Common myeloid progenitor, CD34-positive (primary cell): ENCODE measurements at regions not wholly inside any gene's neighbourhood (a gene's known extent, or its start where the extent isn't known, plus 50 kb on each side); places are given as distances from the start of the nearest gene placed in this dataset.
A peak's percentile ranks its signal among the peaks of the same experiment; 100 is the strongest.

Experiments used
- CTCF ChIA-PET: fragments of 350-600 bp; sonication (Branson Sonifier 250); formaldehyde crosslinking; loops from one replicate; lab custom pipeline; 2021; ENCODE audit warnings: antibody characterized with exemption; lab: Charles Lee
- POLR2A ChIA-PET: fragments of 350-600 bp; sonication (Branson Sonifier 250); formaldehyde crosslinking; loops from one replicate; lab custom pipeline; 2021; ENCODE audit warnings: antibody characterized with exemption; lab: Charles Lee
- DNase-seq, 3 donors: peaks; one replicate each; pipeline versions ENCODE4 v3.0.0 to v3.0.0-alpha.2; 2013
- H3K27ac ChIP-seq, 2 experiments: 1 replicate in 1 of 2; 2 replicates in 1 of 2; pipeline ENCODE4 v1.7.0; 2013; ENCODE audit warnings: inconsistent platforms in 2 of 2, low read length in 2 of 2, mild to moderate bottlenecking in 2 of 2, low read depth in 1 of 2, moderate library complexity in 1 of 2; ENCODE audit not compliant: severe bottlenecking in 2 of 2, insufficient read depth in 1 of 2, poor library complexity in 1 of 2
- H3K27me3 ChIP-seq, 5 experiments: replicated peaks in 2 of 5; 1 replicate in 3 of 5; 2 replicates in 2 of 5; pipeline versions ENCODE4 v1.6.1 to v1.7.0; 2013; ENCODE audit warnings: low read length in 4 of 5, mild to moderate bottlenecking in 2 of 5, moderate library complexity in 2 of 5, inconsistent platforms in 1 of 5; ENCODE audit not compliant: insufficient read depth in 5 of 5, control insufficient read depth in 4 of 5
- H3K36me3 ChIP-seq, 4 experiments: 1 replicate in 2 of 4; 2 replicates in 2 of 4; pipeline versions ENCODE4 v1.6.1 to v1.7.0; 2013; ENCODE audit warnings: low read length in 3 of 4, control low read depth in 1 of 4, mild to moderate bottlenecking in 1 of 4; ENCODE audit not compliant: control insufficient read depth in 4 of 4, insufficient read depth in 4 of 4
- H3K4me1 ChIP-seq, 4 experiments: 1 replicate in 3 of 4; 2 replicates in 1 of 4; pipeline versions ENCODE4 v1.6.1 to v1.7.1; 2013; ENCODE audit warnings: low read length in 3 of 4, mild to moderate bottlenecking in 3 of 4, control low read depth in 1 of 4, inconsistent platforms in 1 of 4, moderate library complexity in 1 of 4; ENCODE audit not compliant: control insufficient read depth in 4 of 4, insufficient read depth in 4 of 4; ENCODE audit errors: control extremely low read depth in 1 of 4
- H3K4me3 ChIP-seq, 7 experiments: 1 replicate in 4 of 7; 2 replicates in 3 of 7; pipeline versions ENCODE4 v1.5.1 to v1.7.0; 2013; ENCODE audit warnings: mild to moderate bottlenecking in 7 of 7, low read length in 6 of 7, moderate library complexity in 6 of 7, inconsistent platforms in 2 of 7, low read depth in 2 of 7, control low read depth in 1 of 7; ENCODE audit not compliant: insufficient read depth in 4 of 7, control insufficient read depth in 1 of 7; ENCODE audit errors: extremely low read depth in 1 of 7
- H3K9me3 ChIP-seq, 5 experiments: 1 replicate in 4 of 5; 2 replicates in 1 of 5; pipeline versions ENCODE4 v1.6.1 to v1.7.1; 2013; ENCODE audit warnings: low read length in 4 of 5, mild to moderate bottlenecking in 2 of 5, inconsistent platforms in 1 of 5, low read depth in 1 of 5, moderate library complexity in 1 of 5; ENCODE audit not compliant: control insufficient read depth in 4 of 5, insufficient read depth in 2 of 5; ENCODE audit errors: control extremely low read depth in 1 of 5
- WGBS: methylation state at CpG from one replicate; pipeline ENCODE4 v1.1.5; 2013; ENCODE audit not compliant: insufficient coverage; 5-methylcytosine and 5-hydroxymethylcytosine counted together

GRCh38 chr2:65957454-65957853, 477.5 kb upstream of the MEIS1 start:
- peaks cover 0 to 2% (median 0%) of the 10 kb centered on the region in 5 experiments for H3K9me3 ChIP-seq
- no peaks in the 10 kb centered on the region for H3K36me3 ChIP-seq
- ChIA-PET POLR2A (no interaction called here), CTCF (interaction anchor here (1.7 kb wide), 1 partner anchor 44 kb away, joined by 4 read pairs; no protein-coding TSS in a partner anchor)
- no peaks in the 10 kb centered on the region for H3K27me3 ChIP-seq
- H3K4me3 ChIP-seq: no peak overlapping the region
- H3K27ac ChIP-seq: no peak overlapping the region
- WGBS: 90% methylated on average over 2 of the region's 2 CpGs
- no peaks in the 10 kb centered on the region for H3K4me1 ChIP-seq
- DNase-seq: no peak

GRCh38 chr2:65955259-65955658, 479.7 kb upstream of the MEIS1 start:
- Histone ChIP-seq H3K27me3 (no peaks in the 10 kb centered on the region), H3K4me3 (no peak overlapping the region), H3K27ac (no peak overlapping the region), H3K4me1 (no peaks in the 10 kb centered on the region), H3K9me3 (peaks cover 0 to 2% (median 0%) of the 10 kb centered on the region in 5 experiments), H3K36me3 (no peaks in the 10 kb centered on the region)
- no CpG with 5 or more reads among the region's 2 CpGs for WGBS
- ChIA-PET CTCF (no interaction called here), POLR2A (no interaction called here)
- no peak for DNase-seq

- Histone ChIP-seq H3K4me1 (no peaks in the 10 kb centered on the region), H3K4me3 (no peak overlapping the region), H3K27me3 (no peaks in the 10 kb centered on the region), H3K9me3 (peaks cover 0 to 2% (median 0%) of the 10 kb centered on the region in 5 experiments), H3K36me3 (no peaks in the 10 kb centered on the region), H3K27ac (no peak overlapping the region)
- 100% methylated on average over 3 of the region's 5 CpGs for WGBS
- DNase-seq: no peak
- ChIA-PET POLR2A (no interaction called here), CTCF (no interaction called here)
Measured at GRCh38 chr2:65952966-65953761, 481.8 kb upstream of the MEIS1 start.

- ChIA-PET POLR2A (no interaction called here), CTCF (no interaction called here)
- Histone ChIP-seq H3K36me3 (no peaks in the 10 kb centered on the region), H3K27ac (no peak overlapping the region), H3K9me3 (peaks cover 0 to 7% (median 2%) of the 10 kb centered on the region in 5 experiments), H3K4me3 (no peak overlapping the region), H3K4me1 (peaks cover 0 to 11% (median 3%) of the 10 kb centered on the region in 4 experiments), H3K27me3 (no peaks in the 10 kb centered on the region)
- DNase-seq: no peak
- WGBS: 100% methylated on average over 1 of the region's 1 CpG
Measured at GRCh38 chr2:65944213-65944612, 490.7 kb upstream of the MEIS1 start.

GRCh38 chr2:65943099-65943786, 491.7 kb upstream of the MEIS1 start:
- no peaks in the 10 kb centered on the region for H3K27me3 ChIP-seq
- H3K4me3 ChIP-seq: no peak overlapping the region
- CTCF ChIA-PET: no interaction called here
- POLR2A ChIA-PET: no interaction called here
- no peak for DNase-seq
- WGBS: 98% methylated on average over 10 of the region's 10 CpGs
- peaks cover 0 to 7% (median 2%) of the 10 kb centered on the region in 5 experiments for H3K9me3 ChIP-seq
- no peaks in the 10 kb centered on the region for H3K36me3 ChIP-seq
- peaks cover 0 to 11% (median 3%) of the 10 kb centered on the region in 4 experiments for H3K4me1 ChIP-seq
- no peak overlapping the region for H3K27ac ChIP-seq

GRCh38 chr2:65940856-65941255, 494.1 kb upstream of the MEIS1 start:
- ChIA-PET POLR2A (no interaction called here), CTCF (no interaction called here)
- Histone ChIP-seq H3K27me3 (no peaks in the 10 kb centered on the region), H3K4me3 (no peak overlapping the region), H3K36me3 (no peaks in the 10 kb centered on the region), H3K4me1 (peaks cover 0 to 11% (median 3%) of the 10 kb centered on the region in 4 experiments), H3K9me3 (peaks cover 0 to 7% (median 2%) of the 10 kb centered on the region in 5 experiments), H3K27ac (no peak overlapping the region)
- DNase-seq: peak in 2 of 3 donors; percentile 34 to 45
- WGBS: 14% methylated on average over 1 of the region's 2 CpGs

GRCh38 chr2:65939687-65940086, 495.2 kb upstream of the MEIS1 start:
- peaks cover 0 to 11% (median 3%) of the 10 kb centered on the region in 4 experiments for H3K4me1 ChIP-seq
- H3K9me3 ChIP-seq: peaks cover 0 to 7% (median 2%) of the 10 kb centered on the region in 5 experiments
- H3K36me3 ChIP-seq: no peaks in the 10 kb centered on the region
- 96% methylated on average over 2 of the region's 2 CpGs for WGBS
- H3K27me3 ChIP-seq: no peaks in the 10 kb centered on the region
- CTCF ChIA-PET: no interaction called here
- POLR2A ChIA-PET: no interaction called here
- no peak for DNase-seq
- H3K4me3 ChIP-seq: no peak overlapping the region
- H3K27ac ChIP-seq: no peak overlapping the region
